HTR-8/SVneo (cell line): ENCODE measurements at regions not wholly inside any gene's neighbourhood (a gene's known extent, or its start where the extent isn't known, plus 50 kb on each side); places are given as distances from the start of the nearest gene placed in this dataset.
A peak's percentile ranks its signal among the peaks of the same experiment; 100 is the strongest.
"Not testable (repeated sequence)": the region's sequence is repeated elsewhere in the genome, so short reads cannot be mapped to it uniquely, and the experiment has no call there.

ENCODE experiments used
- DNase-seq: peaks from one replicate; pipeline ENCODE4 v3.0.0; 2011; ENCODE audit warnings: low spot score, mixed read lengths; ENCODE audit not compliant: insufficient read length
- FAIRE-seq: peaks from 2 replicates; lab custom pipeline; 2011; peaks lifted over from hg19 to GRCh38; lab: Jason Lieb, UNC

GRCh38 chr16:21513812-21514473 lies 85.4 kb upstream of the METTL9 start:
- not testable (repeated sequence) for FAIRE-seq, DNase-seq

DNA sequence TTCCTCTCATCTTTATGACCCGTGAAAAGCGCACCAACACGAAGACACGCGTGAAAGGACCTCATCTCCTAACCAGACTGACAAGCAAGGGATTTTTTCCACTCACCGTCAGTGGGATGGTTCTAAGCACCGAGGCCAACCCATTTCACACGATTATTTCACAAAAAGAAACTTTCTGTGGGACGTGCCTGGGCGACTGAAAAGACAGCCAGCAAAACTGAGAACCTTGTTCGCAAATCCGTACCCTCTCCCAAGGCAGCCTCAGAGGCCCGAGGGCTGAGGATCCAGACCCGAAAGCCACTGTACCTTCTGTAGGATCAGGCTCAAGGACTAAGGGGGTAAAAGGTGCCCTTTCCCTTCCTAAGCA lies 84.9 kb upstream of the METTL9 start:
- FAIRE-seq, DNase-seq: not testable (repeated sequence)

DNA sequence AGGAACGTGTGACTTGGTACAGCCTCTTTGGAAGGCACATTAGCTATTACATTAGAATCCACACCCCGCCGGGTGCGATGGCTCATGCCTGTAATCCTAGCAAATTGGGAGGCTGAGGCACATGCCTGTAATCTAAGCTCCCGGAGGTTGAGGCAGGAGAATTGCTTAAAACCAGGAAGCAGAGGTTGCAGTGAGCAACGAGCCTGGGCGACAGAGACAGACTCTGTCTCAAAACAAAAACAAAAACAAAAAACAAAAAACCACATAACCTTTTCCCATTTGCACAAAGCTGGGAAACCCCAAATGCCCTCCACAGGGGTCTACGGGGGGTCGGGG lies 82.7 kb upstream of the METTL9 start:
- DNase-seq = not testable (repeated sequence)

DNA sequence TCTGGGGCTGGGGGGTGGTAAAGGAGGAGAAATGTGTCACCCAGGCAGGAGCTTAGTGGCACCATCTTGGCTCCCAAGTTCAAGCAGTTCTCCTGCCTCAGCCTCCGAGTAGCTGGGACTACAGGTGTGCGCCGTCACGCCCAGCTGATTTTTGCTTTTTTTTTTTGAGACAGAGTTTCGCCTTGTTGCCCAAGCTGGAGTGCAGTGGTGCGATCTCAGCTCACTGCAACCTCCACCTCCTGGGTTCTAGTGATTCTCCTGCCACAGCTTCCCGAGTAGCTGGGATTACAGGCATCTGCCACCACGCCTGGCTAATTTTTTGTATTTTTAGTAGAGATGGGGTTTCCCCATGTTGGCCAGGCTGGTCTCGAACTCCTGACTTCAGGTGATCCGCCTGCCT lies 82.1 kb upstream of the METTL9 start:
- not testable (repeated sequence) for FAIRE-seq, DNase-seq

More for the DNA sequence above, 82.7 kb upstream of the METTL9 start:
- FAIRE-seq = not testable (repeated sequence)

GRCh38 chr16:21519361-21520133 lies 79.8 kb upstream of the METTL9 start:
- not testable (repeated sequence) for FAIRE-seq, DNase-seq

DNA sequence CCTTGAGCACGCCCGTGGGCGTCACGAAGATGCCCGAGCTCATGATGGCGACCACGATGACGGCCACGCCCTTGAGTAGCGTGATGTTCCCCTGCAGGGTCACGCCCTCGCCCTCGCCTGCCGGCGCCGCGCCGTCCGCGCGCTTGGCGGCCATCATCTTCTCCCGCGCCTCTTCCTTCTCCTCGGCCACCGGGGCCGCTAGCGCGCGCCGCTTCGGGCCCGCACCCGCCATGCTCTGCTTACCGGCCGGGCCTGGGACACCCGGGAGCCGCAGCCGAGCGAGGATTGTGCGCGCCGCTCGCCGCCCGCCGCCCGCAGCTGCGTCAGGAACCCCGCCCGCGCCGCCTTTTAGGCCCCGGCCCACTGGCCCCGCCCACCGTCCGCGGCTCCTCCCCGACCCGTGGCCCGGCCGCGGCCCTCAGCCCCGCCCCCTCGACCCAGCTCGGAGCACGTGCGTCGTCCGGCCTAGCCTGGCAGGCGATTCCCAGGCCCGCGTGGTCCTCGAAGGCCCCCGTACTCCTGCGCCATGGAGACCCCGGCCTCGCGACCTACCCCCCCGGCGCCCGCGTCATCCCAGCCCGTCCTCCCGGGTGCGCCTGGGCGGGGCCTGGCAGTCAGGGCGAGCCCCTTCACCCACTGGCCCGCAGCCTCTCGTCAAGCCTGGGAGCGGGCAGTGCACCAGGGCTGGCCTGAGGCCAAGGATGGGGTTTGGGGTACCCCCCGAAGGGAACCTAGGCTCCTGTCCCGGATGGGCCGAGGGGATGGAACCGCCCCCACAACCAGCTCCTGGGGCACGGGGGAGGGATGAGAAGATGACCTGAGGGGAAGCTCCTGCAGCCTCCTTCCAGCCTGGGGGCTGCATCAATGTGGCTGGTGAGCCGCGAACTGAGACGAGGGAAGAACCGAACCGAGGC lies 79.0 kb upstream of the METTL9 start:
- DNase-seq = peak; percentile 58
- not testable (repeated sequence) for FAIRE-seq

- DNase-seq, FAIRE-seq: not testable (repeated sequence)
Observed at GRCh38 chr16:21521048-21521389, 78.4 kb upstream of the METTL9 start.

- not testable (repeated sequence) for FAIRE-seq
- peak; percentile 38 for DNase-seq
Observed at GRCh38 chr16:21521390-21522143, 77.8 kb upstream of the METTL9 start.

GRCh38 chr16:21522846-21523245 lies 76.5 kb upstream of the METTL9 start:
- FAIRE-seq, DNase-seq: not testable (repeated sequence)

DNA sequence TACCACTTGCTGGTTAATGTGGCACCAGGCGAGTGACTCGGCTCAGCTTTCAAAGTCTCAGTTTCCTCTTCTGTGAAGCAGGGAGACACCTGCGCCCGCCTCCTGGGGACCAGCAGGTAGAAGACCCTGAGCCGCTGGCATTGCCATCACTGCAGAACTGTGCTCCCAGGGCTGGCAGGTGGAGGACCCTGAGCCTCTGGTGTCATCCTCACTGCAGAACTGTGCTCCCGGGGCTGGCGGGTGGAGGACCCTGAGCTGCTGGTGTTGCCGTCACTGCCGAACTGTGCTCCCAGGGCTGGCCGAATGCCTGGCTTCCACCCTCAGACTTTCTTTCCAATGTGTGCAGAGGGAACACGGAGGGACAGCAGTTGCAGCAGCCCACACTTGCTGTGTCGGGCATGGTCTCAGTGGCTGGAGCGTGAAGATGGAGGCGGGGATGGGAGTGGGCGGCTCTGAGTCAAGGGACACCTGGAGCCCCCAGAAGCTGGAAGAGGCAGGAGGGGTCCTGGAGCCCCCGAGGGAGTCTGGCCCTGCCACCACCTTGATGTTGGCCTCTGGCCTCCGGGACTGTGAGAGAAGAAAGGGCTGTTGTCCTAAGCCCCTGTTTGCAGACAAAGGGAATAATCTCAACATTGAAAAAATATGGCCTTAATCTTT lies 75.8 kb upstream of the METTL9 start:
- no peak for DNase-seq

GRCh38 chr16:21524068-21524751 lies 75.2 kb upstream of the METTL9 start:
- FAIRE-seq (no peak), DNase-seq (no peak)

More for the DNA sequence above, 75.8 kb upstream of the METTL9 start:
- FAIRE-seq = no peak

DNA sequence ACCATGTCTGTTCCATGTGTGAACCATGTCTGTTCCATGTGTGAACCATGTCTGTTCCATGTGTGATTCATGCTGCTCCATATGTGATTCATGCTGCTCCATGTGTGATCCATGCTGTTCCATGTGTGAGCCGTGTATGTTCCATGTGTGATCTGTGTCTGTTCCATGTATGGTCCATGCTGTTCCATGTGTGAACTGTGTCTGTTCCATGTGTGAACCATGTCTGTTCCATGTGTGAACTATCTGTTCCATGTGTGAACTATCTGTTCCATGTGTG lies 74.7 kb upstream of the METTL9 start:
- not testable (repeated sequence) for DNase-seq, FAIRE-seq

GRCh38 chr16:21525029-21525895 lies 74.1 kb upstream of the METTL9 start:
- not testable (repeated sequence) for DNase-seq
- FAIRE-seq = peak; percentile 13

- not testable (repeated sequence) for DNase-seq, FAIRE-seq
Observed at GRCh38 chr16:21525956-21526922, 73.1 kb upstream of the METTL9 start.

GRCh38 chr16:21526923-21527807 lies 72.2 kb upstream of the METTL9 start:
- FAIRE-seq (no peak), DNase-seq (no peak)

DNA sequence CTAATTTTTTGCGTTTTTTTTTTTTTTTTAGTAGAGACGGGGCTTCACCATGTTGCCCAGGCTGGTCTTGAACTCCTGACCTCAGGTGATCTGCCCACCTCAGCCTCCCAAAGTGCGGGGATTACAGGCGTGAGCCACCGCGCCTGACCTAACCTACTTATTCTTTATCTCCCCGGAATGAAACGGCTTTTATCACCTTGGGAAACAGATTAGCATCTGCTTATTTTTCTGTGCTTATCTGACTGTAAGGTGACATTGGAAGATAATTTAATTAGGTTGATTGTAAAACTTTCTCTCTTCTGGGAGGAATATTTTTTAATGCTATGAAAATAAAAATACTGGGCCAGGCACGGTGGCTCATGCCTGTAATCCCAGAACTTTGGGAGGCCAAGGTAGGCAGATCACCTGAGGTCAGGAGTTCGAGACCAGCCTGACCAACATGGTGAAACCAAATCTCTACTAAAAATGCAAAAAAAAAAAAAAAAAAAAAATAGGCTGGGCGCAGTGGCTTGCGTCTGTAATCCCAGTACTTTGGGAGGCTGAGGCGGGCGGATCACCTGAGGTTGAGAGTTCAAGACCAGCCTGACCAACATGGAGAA lies 70.2 kb upstream of the METTL9 start:
- DNase-seq, FAIRE-seq: not testable (repeated sequence)
